Neutrophil (primary cell): ENCODE measurements at regions not wholly inside any gene's neighbourhood (a gene's known extent, or its start where the extent isn't known, plus 50 kb on each side); places are given as distances from the start of the nearest gene placed in this dataset.

Experiments
- H3K27ac ChIP-seq: fragments of 200-600 bp; sonication (generic); 2 replicates; pipeline ENCODE4 v1.5.1; 2016; ENCODE audit warnings: mild to moderate bottlenecking, moderate library complexity
- H3K27me3 ChIP-seq: fragments of 200-600 bp; sonication (generic); 2 replicates; pipeline ENCODE4 v1.6.0; 2016; ENCODE audit warnings: mild to moderate bottlenecking
- H3K36me3 ChIP-seq: fragments of 200-600 bp; sonication (generic); 2 replicates; pipeline ENCODE4 v1.5.1; 2017
- H3K4me1 ChIP-seq, 2 experiments: fragments of 200-600 bp in 1 of 2; sonication (generic) in 1 of 2; 1 replicate in 1 of 2; 2 replicates in 1 of 2; pipeline versions ENCODE4 v1.5.1 to v1.6.1; 2013 to 2016; ENCODE audit warnings: low read depth in 1 of 2, low read length in 1 of 2, mild to moderate bottlenecking in 1 of 2, moderate library complexity in 1 of 2; ENCODE audit not compliant: control insufficient read depth in 1 of 2, insufficient read depth in 1 of 2
- H3K4me3 ChIP-seq, 2 experiments: fragments of 200-600 bp in 1 of 2; sonication (generic) in 1 of 2; 1 replicate in 1 of 2; 2 replicates in 1 of 2; pipeline ENCODE4 v1.5.1; 2013 to 2016; ENCODE audit warnings: low read depth in 1 of 2, low read length in 1 of 2, mild to moderate bottlenecking in 1 of 2, moderate library complexity in 1 of 2
- H3K9me3 ChIP-seq: fragments of 200-600 bp; sonication (generic); 2 replicates; pipeline ENCODE4 v1.5.1; 2016
- CTCF ChIP-seq: fragments of 200-600 bp; sonication (generic); IDR thresholded peaks from 2 replicates; pipeline ENCODE4 v1.5.1; 2016; ENCODE audit warnings: antibody characterized with exemption

- no peak overlapping the region for H3K27ac ChIP-seq
- H3K9me3 ChIP-seq, result no peaks in the 10 kb centered on the region
- H3K4me1 ChIP-seq, result no peaks in the 10 kb centered on the region
- H3K27me3 ChIP-seq, result no peaks in the 10 kb centered on the region
- TF ChIP-seq CTCF, result no peak
- no peak overlapping the region for H3K4me3 ChIP-seq
- H3K36me3 ChIP-seq, result no peaks in the 10 kb centered on the region
Measured at GRCh38 chr7:33806298-33807154, 98.8 kb upstream of the BMPER start.

- Histone ChIP-seq H3K4me3 (no peak overlapping the region), H3K4me1 (no peaks in the 10 kb centered on the region), H3K9me3 (no peaks in the 10 kb centered on the region), H3K27me3 (no peaks in the 10 kb centered on the region), H3K27ac (no peak overlapping the region), H3K36me3 (no peaks in the 10 kb centered on the region)
- no peak for TF ChIP-seq CTCF
Measured at GRCh38 chr7:33807155-33807530, 98.2 kb upstream of the BMPER start.

- Histone ChIP-seq H3K4me1 (no peaks in the 10 kb centered on the region), H3K27ac (no peak overlapping the region), H3K36me3 (no peaks in the 10 kb centered on the region), H3K27me3 (no peaks in the 10 kb centered on the region), H3K4me3 (no peak overlapping the region), H3K9me3 (no peaks in the 10 kb centered on the region)
- no peak for TF ChIP-seq CTCF
Measured at GRCh38 chr7:33807779-33808482, 97.4 kb upstream of the BMPER start.

- Histone ChIP-seq H3K36me3 (no peaks in the 10 kb centered on the region), H3K4me1 (no peaks in the 10 kb centered on the region), H3K27ac (no peak overlapping the region), H3K4me3 (no peak overlapping the region), H3K9me3 (no peaks in the 10 kb centered on the region), H3K27me3 (no peaks in the 10 kb centered on the region)
- no peak for TF ChIP-seq CTCF
Measured at GRCh38 chr7:33809228-33809627, 96.1 kb upstream of the BMPER start.

- H3K9me3 ChIP-seq, result no peaks in the 10 kb centered on the region
Measured at GRCh38 chr7:33810356-33810755, 95.0 kb upstream of the BMPER start.

More at GRCh38 chr7:33810356-33810755, 95.0 kb upstream of the BMPER start:
- Histone ChIP-seq H3K27me3 (no peaks in the 10 kb centered on the region), H3K4me3 (no peak overlapping the region), H3K27ac (no peak overlapping the region), H3K4me1 (no peaks in the 10 kb centered on the region), H3K36me3 (no peaks in the 10 kb centered on the region)
- TF ChIP-seq CTCF, result no peak
